CD14-positive monocyte (primary cell): ENCODE measurements at regions not wholly inside any gene's neighbourhood (a gene's known extent, or its start where the extent isn't known, plus 50 kb on each side); places are given as distances from the start of the nearest gene placed in this dataset.
A peak's percentile ranks its signal among the peaks of the same experiment; 100 is the strongest.

Experiments used
- DNase-seq, 3 donors: peaks; one replicate each; pipeline ENCODE4 v3.0.0-alpha.2; 2011 to 2022
- H2AFZ ChIP-seq: 2 replicates; pipeline ENCODE4 v1.6.0; 2012; ENCODE audit warnings: mild to moderate bottlenecking, low read depth, low read length, inconsistent platforms; ENCODE audit not compliant: insufficient read depth, poor library complexity, severe bottlenecking
- H3K27ac ChIP-seq, 2 donors: 1 replicate in 1 of 2; 2 replicates in 1 of 2; pipeline ENCODE4 v1.5.1; 2012 to 2013; ENCODE audit warnings: low read length in 2 of 2, control low read depth in 1 of 2, inconsistent platforms in 1 of 2, low read depth in 1 of 2, mild to moderate bottlenecking in 1 of 2
- H3K27me3 ChIP-seq, 2 donors: one replicate each; pipeline versions ENCODE4 v1.6.0 to v1.6.1; 2011 to 2013; ENCODE audit warnings: low read length in 2 of 2; ENCODE audit not compliant: control insufficient read depth in 2 of 2, insufficient read depth in 2 of 2
- H3K36me3 ChIP-seq, 2 donors: replicated peaks in 1 of 2; 1 replicate in 1 of 2; 2 replicates in 1 of 2; pipeline versions ENCODE4 v1.5.1 to v1.6.1; 2012 to 2013; ENCODE audit warnings: low read length in 2 of 2, control low read depth in 1 of 2, inconsistent platforms in 1 of 2, mild to moderate bottlenecking in 1 of 2; ENCODE audit not compliant: insufficient read depth in 2 of 2, control insufficient read depth in 1 of 2
- H3K4me1 ChIP-seq, 2 donors: 1 replicate in 1 of 2; 2 replicates in 1 of 2; pipeline versions ENCODE4 v1.5.1 to v1.6.1; 2012 to 2013; ENCODE audit warnings: low read length in 2 of 2, control low read depth in 1 of 2, inconsistent platforms in 1 of 2, mild to moderate bottlenecking in 1 of 2, moderate library complexity in 1 of 2; ENCODE audit not compliant: insufficient read depth in 2 of 2, control insufficient read depth in 1 of 2
- H3K4me2 ChIP-seq: replicated peaks from 2 replicates; pipeline ENCODE3; 2012; ENCODE audit warnings: low read length, moderate library complexity, mild to moderate bottlenecking; ENCODE audit not compliant: poor library complexity, severe bottlenecking; ENCODE audit errors: extremely low read depth
- H3K4me3 ChIP-seq, 3 experiments: fragments of 200-600 bp in 1 of 3; sonication (generic) in 1 of 3; replicated peaks in 1 of 3; 1 replicate in 2 of 3; 2 replicates in 1 of 3; pipeline ENCODE4 v1.5.1; 2011 to 2013; ENCODE audit warnings: low read length in 3 of 3, mild to moderate bottlenecking in 3 of 3, control low read depth in 2 of 3, low read depth in 2 of 3, inconsistent platforms in 1 of 3, moderate library complexity in 1 of 3
- H3K79me2 ChIP-seq: 2 replicates; pipeline ENCODE4 v1.6.0; 2012; ENCODE audit warnings: mild to moderate bottlenecking, control low read depth, inconsistent platforms, low read length, moderate library complexity; ENCODE audit not compliant: insufficient read depth
- H3K9ac ChIP-seq: 2 replicates; pipeline ENCODE4 v1.6.0; 2017; ENCODE audit warnings: low read length, mild to moderate bottlenecking; ENCODE audit not compliant: insufficient read depth, poor library complexity, severe bottlenecking
- H3K9me3 ChIP-seq, 2 donors: replicated peaks in 1 of 2; 1 replicate in 1 of 2; 2 replicates in 1 of 2; pipeline versions ENCODE4 v1.5.1 to v1.6.1; 2012 to 2013; ENCODE audit warnings: low read length in 2 of 2, control low read depth in 1 of 2; ENCODE audit not compliant: control insufficient read depth in 1 of 2, insufficient read depth in 1 of 2
- H4K20me1 ChIP-seq: 2 replicates; pipeline ENCODE4 v1.6.0; 2012; ENCODE audit warnings: mild to moderate bottlenecking, low read length, control low read depth, moderate library complexity; ENCODE audit not compliant: insufficient read depth
- H3K27ac Mint-ChIP-seq, 7 donors: one replicate each; pipeline ENCODE4 v1.8.0; 2020; ENCODE audit warnings: mild to moderate bottlenecking in 7 of 7, mixed read lengths in 7 of 7, moderate library complexity in 6 of 7, inconsistent platforms in 2 of 7
- H3K27me3 Mint-ChIP-seq, 3 donors: one replicate each; pipeline ENCODE4 v1.8.0; 2021 to 2022; ENCODE audit warnings: low read depth in 3 of 3, mild to moderate bottlenecking in 3 of 3, mixed read lengths in 3 of 3, moderate library complexity in 3 of 3, inconsistent platforms in 1 of 3
- H3K36me3 Mint-ChIP-seq, 2 donors: one replicate each; pipeline ENCODE4 v1.8.0; 2020; ENCODE audit warnings: mixed read lengths in 2 of 2, inconsistent platforms in 1 of 2, mild to moderate bottlenecking in 1 of 2
- H3K4me1 Mint-ChIP-seq: one replicate; pipeline ENCODE4 v1.8.0; 2020; ENCODE audit warnings: mild to moderate bottlenecking, mixed read lengths
- H3K4me3 Mint-ChIP-seq, 2 donors: one replicate each; pipeline ENCODE4 v1.8.0; 2020; ENCODE audit warnings: mild to moderate bottlenecking in 2 of 2, mixed read lengths in 2 of 2, moderate library complexity in 1 of 2
- H3K9me3 Mint-ChIP-seq, 7 donors: one replicate each; pipeline ENCODE4 v1.8.0; 2020 to 2022; ENCODE audit warnings: mixed read lengths in 7 of 7, mild to moderate bottlenecking in 6 of 7, moderate library complexity in 6 of 7, inconsistent platforms in 2 of 7
- CTCF ChIP-seq: fragments of 200-600 bp; IDR thresholded peaks from one replicate; pipeline ENCODE4 v1.8.0; 2022; ENCODE audit warnings: antibody characterized with exemption, mild to moderate bottlenecking
- WGBS: methylation state at CpG from one replicate; pipeline ENCODE4 v1.1.5; 2013; ENCODE audit warnings: missing lambda C conversion rate; ENCODE audit not compliant: insufficient coverage; 5-methylcytosine and 5-hydroxymethylcytosine counted together
- intact Hi-C, 2 donors: fragments of 100-400 bp; cut with micrococcal nuclease; formaldehyde crosslinking; loops; one replicate each; pipeline versions ENCODE4 v1.15.0 to v1.15.1; 2023

- no peaks in the 10 kb centered on the region for H3K36me3 Mint-ChIP-seq
- H3K4me1 ChIP-seq, result no peaks in the 10 kb centered on the region
- no peak overlapping the region for H3K4me3 ChIP-seq
- H3K79me2 ChIP-seq, result no peaks in the 10 kb centered on the region
- TF ChIP-seq CTCF, result no peak
- H3K9me3 ChIP-seq, result no peaks in the 10 kb centered on the region
- no peak overlapping the region for H3K4me2 ChIP-seq
- intact Hi-C loops, result no loop called here
- no peaks in the 10 kb centered on the region for H4K20me1 ChIP-seq
- H3K4me1 Mint-ChIP-seq, result peaks cover 5% of the 10 kb centered on the region
- H3K9me3 Mint-ChIP-seq, result peaks cover 0 to 6% (median 0%) of the 10 kb centered on the region in 7 donors
- no peak overlapping the region for H3K27ac ChIP-seq
- H2AFZ ChIP-seq, result peak overlapping the region; percentile 6
- WGBS, result no CpG with 5 or more reads among the region's 2 CpGs
- no peak for DNase-seq
- no peak overlapping the region for H3K27ac Mint-ChIP-seq
- H3K27me3 ChIP-seq, result no peaks in the 10 kb centered on the region
- H3K27me3 Mint-ChIP-seq, result no peaks in the 10 kb centered on the region
- no peaks in the 10 kb centered on the region for H3K36me3 ChIP-seq
- H3K9ac ChIP-seq, result no peak overlapping the region
- H3K4me3 Mint-ChIP-seq, result no peak overlapping the region
Observed at GRCh38 chr13:89959074-89959473, 1388.4 kb upstream of the MIR17HG start.

GRCh38 chr13:89965252-89965651 is 1382.2 kb upstream of the MIR17HG start:
- H3K36me3 ChIP-seq, result no peaks in the 10 kb centered on the region
- no peak overlapping the region for H3K9ac ChIP-seq
- Mint-ChIP-seq H3K4me3 (no peak overlapping the region), H3K36me3 (no peaks in the 10 kb centered on the region), H3K27ac (peak overlapping the region in 1 of 7 donors; percentile 16), H3K9me3 (peaks cover 0 to 5% (median 1%) of the 10 kb centered on the region in 7 donors), H3K4me1 (peaks cover 24% of the 10 kb centered on the region), H3K27me3 (peaks cover 0 to 3% (median 0%) of the 10 kb centered on the region in 3 donors)
- no peak for TF ChIP-seq CTCF
- H3K4me3 ChIP-seq, result no peak overlapping the region
- H3K4me1 ChIP-seq, result peaks cover 12 to 14% of the 10 kb centered on the region in 2 donors
- no peak overlapping the region for H3K27ac ChIP-seq
- H2AFZ ChIP-seq, result no peak overlapping the region
- H3K27me3 ChIP-seq, result no peaks in the 10 kb centered on the region
- H3K79me2 ChIP-seq, result no peaks in the 10 kb centered on the region
- H4K20me1 ChIP-seq, result no peaks in the 10 kb centered on the region
- intact Hi-C loops, result no loop called here
- no peak for DNase-seq
- no peak overlapping the region for H3K4me2 ChIP-seq
- no peaks in the 10 kb centered on the region for H3K9me3 ChIP-seq
- WGBS, result no CpG with 5 or more reads among the region's 1 CpG
